Glomerular endothelial cell (primary cell): ENCODE measurements at regions not wholly inside any gene's neighbourhood (a gene's known extent, or its start where the extent isn't known, plus 50 kb on each side); places are given as distances from the start of the nearest gene placed in this dataset.

Experiments
- DNase-seq: peaks from one replicate; pipeline ENCODE4 v3.0.0-alpha.2; 2011; ENCODE audit warnings: low read depth, low spot score; ENCODE audit errors: extremely low read depth

DNA sequence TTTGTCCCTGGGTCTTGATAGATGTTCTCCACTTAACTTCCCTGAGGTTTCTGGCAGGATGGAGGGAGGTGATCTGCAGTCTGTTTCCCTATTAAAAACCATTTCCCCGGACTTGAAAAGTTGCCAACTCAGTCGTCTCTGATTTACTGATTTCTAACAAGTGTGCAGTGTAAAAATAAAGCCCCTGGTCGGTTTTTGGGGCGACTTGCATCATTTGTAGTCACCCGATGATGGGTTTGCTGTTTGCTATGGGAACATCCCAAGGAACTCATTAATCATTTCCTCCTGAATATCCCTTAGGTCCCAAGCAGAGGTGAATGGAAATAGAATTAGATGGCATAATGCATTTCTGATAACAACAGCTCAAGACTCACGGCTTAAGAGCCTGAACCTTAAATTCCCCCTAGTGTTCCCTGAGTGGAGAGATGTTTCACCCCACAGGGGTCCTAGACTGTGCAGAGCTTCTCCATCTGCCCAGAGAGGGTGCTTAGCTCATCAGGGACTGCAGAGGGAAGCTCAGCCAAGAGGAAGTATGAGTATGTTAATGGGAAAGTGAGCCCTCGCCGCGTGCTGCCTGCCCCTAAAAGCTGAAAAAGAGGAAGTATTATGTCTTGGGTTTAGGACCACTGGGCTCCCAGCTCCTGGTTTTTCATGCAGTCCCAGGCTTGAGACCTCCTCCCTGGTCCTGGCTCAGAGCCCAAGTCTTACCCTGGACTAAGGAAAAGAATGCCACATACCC is 115.1 kb upstream of the DAP start:
- no peak for DNase-seq

DNA sequence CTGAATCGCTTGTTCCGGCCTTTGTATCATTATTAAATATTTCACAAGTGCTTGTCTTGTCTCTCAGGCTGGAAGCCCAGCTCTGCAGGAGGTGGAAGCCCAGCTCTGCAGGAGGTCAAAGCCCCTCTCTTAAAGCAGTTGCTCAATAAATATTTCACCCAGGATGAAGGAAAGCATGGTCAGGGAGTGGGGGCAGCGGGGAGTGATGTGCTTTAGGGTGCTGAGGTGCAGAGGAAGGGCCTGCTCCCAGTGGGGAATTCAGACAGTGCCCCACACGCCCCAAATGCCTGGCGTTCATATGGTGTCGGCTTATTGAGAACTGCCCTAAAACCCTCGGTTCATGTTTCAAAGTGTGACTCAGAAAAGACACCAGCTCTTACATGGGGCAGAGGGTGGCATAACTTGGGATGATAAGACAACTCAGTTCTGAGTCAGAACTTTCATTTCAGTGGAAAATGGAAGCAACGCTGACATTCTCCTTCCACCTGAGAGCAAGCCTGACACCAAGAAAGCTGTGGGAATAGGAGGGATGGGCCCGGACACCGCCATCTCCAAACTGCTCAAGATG is 114.3 kb upstream of the DAP start:
- DNase-seq, result no peak

DNA sequence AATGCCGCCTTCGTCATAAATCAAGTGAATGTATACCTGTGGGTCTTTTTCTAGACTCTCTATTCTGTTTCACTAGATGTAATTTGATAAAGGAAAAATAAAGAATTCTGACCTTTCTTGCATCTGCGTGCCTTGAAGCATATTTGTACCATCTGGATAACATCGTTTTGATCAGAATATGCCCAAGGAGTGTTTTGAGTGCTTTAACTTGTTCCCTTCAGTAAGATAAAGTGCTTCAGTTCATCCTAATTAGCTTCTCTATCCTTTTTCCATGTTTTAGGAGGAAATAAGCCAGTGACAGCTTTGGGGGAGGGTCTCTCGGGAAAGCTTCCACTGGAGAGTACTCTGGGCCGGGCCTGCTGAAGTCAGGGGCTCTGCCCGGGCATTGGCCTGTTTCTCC is 113.5 kb upstream of the DAP start:
- no peak for DNase-seq

DNA sequence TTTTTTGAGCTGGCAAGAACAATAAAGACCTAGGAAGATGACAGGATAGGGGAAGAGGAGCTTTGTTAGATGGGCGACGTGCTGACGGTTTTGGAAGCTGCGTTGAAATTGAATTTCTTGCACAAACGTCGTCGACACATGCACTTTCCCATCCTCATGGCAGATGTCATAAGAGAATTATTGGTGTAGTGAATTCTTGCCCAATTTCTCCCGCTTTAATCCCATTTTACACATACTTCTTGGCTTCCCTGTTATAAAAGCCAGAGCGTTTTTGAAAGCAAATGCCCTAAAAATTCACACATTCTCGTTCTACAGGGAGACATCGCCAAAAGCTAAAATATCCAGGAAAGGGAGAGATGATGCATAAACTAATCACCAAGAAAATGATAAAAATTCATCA is 109.8 kb upstream of the DAP start:
- no peak for DNase-seq

DNA sequence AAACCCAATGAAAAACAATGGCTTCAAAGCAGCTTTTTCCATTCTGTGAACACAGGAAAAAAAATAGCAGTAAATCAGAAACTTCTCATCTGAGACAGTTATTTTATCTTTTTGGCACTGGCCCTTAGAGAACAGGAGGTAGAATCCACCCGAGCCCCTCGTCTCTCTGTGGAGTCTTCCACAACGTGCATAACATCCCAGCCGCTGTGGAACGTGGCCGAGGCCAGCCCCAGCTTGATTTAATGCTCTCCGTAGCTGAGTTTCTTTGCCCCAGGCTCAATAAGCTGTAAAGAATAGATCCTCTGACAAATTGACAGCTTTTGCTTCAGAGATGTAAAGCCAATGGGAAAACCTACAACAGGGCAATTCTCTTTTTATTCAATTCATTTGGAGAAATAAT is 107.9 kb upstream of the DAP start:
- DNase-seq, result no peak

DNA sequence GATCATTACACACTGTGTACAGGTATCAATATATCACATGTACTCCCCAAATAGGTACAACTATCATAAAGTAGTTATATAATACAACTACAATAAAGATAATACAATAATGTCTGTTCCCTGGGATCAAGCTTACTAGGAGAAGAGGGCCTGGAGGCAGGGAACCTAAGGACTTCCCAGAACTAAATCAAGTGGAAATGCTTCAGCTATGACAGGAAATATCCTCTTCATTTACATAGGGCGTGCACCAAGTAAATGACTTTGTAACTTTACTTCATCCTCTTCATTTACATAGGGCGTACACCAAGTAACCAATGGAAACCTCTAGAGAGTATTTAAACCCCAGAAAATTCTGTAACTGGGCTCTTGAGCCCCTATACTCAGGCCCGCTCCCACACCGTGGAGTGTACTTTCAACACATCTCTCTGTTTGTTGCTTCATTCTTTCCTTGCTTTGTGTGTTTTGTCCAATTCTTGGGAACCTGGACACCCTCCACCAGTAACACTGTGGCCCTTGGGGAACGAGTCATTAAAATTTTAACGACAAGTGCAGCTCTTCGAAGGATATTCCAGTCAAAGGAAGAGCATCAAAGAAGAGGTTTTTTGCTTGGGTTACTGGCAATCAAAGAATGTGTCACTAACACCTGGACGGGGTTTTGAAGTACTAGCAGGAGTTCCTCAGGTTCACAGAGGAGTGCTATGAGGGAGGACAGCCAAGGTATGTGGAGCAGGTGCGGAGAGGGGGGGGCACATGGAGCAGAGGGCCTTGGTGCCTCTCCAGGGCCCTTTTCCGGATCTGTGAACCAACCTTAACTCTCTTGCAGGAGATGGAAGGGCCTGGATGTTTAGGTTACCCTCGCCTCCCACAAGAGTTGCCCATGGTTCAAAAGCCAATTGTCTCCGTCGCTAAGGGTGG is 106.6 kb upstream of the DAP start:
- no peak for DNase-seq

DNA sequence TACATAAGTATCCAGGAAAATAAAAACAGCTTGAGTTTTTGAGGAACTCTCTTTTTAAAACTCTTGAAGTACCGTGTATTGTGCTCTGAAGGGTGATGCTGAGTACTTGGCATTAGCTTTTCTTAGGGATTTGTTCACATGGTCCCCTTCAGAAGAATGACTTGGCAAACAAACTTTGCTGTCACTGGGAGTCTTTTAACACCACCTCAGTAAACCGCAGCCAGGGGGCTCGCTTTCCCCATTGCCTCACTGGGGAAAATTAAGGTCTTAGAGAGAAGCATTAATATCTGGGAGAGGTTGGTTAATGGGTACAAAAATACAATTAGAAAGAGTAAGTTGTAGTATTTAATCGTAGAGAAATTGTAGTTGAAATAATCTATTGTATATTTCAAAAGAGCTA is 105.9 kb upstream of the DAP start:
- DNase-seq, result no peak

DNA sequence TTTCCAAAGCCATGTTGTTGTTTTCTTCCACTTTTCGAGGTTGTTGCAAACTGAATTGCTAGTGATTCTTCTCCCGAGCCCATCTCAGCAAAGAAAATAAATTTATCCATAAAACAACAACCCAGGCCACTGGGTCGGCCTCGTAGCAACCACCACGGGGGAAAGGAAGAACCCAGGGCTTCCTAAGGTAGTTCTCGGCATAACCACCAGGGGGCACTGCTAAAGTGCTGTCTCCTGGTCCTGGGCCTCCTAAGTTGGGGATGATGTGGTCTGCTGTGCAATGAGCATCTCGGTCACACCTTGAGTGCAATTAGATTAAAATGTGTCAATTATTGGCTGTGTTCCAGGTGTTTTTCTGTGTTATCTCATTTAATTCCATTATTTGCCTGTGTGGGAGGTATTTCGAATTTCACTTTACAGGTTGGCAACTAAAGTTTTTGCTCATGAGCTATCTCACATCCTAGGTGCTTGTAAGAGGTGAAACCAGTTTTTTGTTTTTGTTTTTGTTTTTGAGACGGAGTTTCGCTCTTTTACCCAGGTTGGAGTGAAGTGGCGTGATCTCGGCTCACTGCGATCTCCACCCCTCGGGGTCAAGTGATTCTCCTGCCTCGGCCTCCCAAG is 102.8 kb upstream of the DAP start:
- peak; percentile 20 for DNase-seq

DNA sequence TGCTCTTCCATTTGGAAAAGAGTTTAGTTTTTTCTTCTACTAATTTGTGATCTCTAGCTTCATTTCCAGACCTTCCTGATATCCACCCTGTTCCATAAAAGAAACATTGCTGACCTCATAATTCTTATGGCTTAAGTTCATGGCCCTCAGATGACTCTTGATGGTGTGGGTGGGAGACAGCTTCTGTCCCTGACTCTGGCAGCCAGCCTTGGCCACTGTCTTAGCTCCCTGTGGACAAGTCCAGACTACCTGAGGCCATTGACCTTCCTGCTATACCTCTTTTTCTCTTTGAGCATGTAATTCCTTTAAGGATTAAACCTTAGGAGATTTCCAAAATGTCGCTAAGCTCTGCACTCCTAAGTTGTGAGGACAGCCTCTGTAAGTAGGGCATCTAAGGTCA is 101.1 kb upstream of the DAP start:
- DNase-seq, result no peak

DNA sequence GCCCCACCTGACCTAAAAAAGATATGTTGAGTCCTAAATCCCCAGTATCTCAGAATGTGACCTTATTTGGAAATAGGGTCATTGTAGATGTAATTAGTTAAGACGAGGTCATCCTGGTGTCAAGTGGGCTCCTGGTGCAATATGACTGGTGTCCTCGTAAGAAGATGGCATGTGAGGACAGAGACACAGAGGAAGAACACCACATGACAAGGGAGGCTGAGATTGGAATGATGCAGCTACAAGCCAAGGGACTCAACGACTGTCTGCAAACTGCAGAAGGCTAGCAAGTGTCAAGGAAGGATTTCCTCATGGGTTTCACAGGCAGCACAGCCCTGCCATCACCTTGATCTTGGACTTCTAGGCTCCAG is 100.4 kb upstream of the DAP start:
- no peak for DNase-seq

DNA sequence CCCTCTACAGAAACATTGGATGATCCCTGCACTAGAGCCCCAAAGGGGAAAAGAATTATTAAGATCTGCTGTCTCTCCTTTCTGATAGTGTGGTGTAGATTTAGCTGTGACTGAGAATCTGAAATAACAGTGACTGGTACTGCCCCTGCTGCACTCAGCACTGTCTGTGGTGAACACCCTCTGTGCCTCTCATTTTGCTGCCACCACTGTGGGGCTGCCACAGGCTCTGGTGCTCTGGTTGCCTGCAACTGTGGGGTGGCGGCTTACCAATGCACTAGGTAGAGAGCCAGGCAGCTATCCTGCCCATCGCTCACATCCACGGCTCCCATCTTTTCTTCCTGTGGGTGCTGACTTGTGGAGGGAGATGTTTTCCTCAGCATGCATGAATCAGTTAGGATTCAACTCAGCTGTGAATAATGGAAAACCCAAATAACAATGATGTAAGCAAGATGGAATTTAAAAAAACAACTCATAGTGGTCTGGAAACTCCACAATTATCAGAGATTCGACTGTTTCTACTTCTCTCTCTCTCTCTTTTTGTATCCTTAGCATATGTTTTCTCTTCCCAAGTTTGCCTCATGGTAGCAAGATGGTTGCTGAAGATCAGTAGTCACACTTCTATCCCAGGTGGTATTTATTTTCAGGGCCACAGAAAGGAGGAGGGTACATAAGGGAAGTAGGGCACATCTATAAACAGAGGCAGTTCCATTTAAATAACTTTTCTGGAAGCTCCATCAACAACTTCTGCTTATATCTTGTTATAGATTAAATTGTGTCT is 99.8 kb upstream of the DAP start:
- no peak for DNase-seq

DNA sequence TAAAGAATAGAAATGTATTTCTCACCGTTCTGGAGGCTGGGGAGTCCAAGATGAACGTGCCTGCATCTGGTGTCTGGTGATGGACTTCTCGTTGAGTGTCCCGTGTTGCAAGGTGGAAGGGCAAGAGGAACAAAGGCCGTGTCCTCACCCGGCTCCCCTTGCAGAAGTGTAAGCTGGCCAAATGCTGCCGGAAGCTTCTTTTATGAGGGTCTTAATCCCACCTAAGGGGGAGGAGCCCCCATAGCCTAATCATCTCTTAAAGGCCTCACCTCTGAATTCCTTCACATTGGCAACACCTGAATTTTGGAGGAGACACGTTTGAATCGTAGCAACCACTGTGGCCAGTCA is 99.1 kb upstream of the DAP start:
- no peak for DNase-seq

DNA sequence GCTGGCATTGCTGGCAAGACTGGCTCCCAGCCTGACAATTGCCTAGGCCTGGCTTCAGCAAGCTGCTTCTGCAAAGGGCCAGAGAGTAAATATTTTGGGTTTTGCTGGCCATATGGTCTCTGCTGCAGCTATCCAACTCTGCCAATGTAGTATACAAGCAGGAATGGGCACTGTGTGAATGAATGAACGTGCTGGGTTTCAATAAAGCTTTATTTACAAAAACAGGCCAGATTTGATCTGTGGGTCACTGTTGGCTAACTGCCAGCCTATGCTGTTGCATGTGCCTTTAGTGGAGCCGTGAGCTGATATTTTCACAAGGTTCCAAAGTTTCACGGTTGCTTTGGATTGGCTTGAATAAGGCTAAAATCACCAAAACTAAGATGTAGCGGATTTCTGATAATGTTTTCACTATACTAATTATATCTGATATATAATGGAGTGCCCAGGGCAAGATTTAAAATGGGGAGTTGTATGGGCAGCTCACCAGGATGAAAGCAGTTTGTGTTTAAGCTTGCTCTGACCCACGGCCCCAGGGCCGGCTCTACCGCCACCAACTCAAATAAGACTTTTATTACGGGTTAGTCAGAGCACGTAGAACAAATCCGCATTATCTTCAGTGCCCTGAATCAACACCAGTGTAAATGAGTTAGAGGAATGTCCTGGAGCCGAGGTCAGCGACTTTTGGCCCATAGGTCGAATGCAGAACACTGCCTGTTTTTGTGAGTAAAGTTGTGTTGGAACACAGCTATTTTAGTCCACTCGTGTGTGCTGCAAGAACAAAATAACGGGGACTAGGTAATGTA is 98.6 kb upstream of the DAP start:
- no peak for DNase-seq

DNA sequence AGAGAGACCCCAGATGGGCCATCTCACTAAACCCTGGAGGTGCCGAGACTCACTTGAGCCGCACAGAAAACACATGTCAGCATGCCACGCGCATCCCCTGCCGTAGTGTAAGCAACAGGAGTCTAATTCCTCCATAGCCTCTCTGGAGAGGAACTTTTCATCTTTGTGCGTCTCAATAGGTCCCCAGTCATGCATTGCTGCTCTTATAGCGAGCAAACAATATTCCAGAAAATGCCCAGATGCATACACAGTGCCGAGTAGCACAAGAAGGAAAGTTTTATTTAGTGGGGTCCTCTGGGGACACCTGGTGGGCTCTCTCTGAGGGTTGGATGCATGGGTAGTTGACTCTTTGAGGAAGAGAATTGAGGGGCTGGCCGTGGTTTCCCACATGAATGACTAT is 97.9 kb upstream of the DAP start:
- DNase-seq, result no peak

DNA sequence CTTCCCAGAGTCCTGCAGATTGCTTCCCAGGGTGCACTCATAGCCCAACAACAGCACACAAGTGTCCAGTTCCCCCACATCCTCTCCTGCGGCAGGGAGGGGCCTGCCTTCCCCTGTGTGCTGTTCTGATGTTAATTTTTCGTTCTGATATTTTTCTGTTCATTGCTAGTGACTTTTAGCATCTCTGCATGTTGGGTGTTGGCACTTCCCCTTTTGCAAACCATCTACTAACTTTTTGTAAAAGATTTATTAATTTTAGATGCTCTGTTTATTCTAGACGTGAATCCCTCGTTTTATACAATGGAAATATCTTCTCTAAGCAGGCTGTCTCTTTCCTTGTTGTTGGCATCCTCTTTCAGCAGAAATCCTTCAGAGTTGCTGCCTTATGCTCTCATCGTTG is 97.3 kb upstream of the DAP start:
- no peak for DNase-seq

DNA sequence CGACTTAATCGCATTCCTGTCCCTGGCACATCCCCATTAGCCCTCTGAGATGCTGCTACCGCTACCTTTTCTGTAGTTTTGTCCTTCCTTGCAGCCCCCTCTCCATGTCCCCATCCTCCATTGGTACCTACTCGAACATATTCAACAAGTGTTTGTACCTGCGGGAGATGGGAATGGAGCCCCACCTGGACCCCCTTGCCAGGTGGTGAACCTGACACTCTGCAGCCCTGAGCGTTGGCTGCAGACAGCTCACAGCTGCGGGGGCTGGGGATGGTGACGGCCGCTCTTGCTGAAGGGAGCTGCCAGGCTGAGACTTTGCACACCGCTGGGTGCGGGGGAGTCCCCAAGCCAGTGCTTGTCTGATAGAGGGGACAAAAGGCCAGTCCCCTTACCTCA is 96.3 kb upstream of the DAP start:
- no peak for DNase-seq

DNA sequence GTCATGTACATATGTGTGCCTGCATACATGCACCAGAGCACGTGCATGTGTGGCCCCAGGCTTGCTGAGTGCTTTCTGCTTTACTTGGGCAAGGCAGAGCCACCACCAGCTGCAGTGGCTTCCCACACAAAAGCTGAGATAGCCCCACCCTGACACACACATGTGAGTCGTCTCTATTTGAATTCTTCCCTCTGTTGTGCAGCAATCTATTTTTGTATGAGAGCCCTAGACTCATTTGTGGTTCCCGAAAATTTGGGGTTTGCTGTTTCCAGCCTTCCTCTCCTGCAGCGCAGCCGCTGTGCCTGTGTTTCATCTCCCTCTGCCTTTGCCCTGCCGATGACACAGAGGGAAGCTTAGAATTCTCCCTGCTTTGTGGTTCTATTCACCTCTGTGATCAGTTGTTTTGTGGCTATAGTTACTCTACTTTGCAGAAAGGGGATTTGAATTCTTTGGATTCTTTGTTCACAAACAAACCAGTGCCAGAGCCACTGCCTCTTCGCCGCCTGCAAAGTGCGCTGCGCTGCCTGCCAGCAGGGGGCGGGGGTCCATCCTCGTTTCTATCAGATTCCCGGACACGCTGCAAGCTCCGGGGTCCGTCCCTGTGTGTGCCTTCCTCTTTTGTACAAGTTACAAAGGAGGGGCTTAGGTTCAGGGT is 95.8 kb upstream of the DAP start:
- no peak for DNase-seq

DNA sequence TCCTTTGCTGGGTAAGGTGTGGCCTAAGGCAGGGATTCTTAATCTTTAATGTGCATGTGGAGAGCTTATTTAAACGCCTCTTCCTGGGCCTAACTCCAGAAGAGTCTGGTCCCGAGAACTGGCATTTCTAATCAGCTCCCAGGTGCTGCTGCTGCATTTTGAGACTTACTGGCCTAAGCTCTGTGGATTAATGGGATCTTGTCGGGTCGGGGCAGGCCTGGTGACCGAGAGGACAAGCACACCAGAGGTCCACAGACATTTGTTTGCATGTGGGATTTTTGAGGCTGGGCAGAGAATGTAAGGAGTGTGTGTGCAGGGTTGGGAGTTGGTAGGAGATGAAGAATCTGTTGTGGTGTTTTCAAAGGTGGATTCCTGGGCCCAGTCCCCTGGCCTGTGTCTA is 95.0 kb upstream of the DAP start:
- no peak for DNase-seq

DNA sequence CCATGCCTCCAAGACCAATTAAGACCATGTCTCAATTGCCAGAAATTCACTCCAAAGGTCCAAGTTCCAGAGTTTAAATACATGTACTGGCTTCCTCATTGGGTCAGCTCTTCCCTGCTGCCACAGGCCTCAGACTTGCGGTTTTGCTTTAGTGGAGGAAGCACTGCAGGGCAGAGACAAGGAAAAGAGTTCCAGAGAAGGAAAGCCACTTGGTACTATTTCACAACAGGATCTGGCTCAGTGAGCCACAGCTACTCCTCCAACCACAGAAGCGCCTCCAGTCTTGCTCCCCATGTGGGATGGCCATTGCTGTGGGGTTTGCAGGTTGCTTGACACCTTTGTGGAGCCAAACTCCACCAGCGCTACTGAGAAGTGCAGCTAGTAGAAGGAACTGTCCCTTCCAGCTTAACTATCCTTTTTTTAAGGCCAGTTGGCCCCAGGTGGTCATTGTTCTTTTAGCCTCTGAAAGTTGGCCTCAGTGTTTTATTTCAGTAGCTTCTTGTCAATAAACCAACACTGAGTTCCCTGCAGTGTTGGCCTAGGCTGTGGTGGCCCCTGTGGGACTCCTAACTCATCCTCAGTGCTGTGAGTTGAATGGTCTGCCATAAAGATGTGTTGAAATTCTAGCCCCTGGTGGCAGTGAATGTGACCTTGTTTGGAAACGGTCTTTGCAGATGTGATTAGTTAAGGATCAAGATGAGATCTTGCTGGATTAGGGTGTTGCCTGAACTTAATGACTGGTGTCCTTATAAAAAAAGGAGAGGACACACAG is 93.7 kb upstream of the DAP start:
- no peak for DNase-seq
